HG03108 (cell line): ENCODE measurements at regions not wholly inside any gene's neighbourhood (a gene's known extent, or its start where the extent isn't known, plus 50 kb on each side); places are given as distances from the start of the nearest gene placed in this dataset.

ENCODE experiments used
- ATAC-seq: cut with Tn5 transposase; IDR thresholded peaks from one replicate; pipeline ENCODE4 v1.9.1; 2021; ENCODE audit warnings: moderate library complexity; ENCODE audit not compliant: unreplicated experiment

GRCh38 chr5:89283728-89284493, 400.9 kb upstream of the MEF2C start:
- ATAC-seq = no peak

GRCh38 chr5:89282554-89283510, 399.8 kb upstream of the MEF2C start:
- no peak for ATAC-seq

- no peak for ATAC-seq
These were observed 399.0 kb upstream of the MEF2C start for GRCh38 chr5:89281766-89282553.

- no peak for ATAC-seq
These were observed 398.2 kb upstream of the MEF2C start for GRCh38 chr5:89281211-89281610.

GRCh38 chr5:89280103-89281037, 397.4 kb upstream of the MEF2C start:
- ATAC-seq = no peak

GRCh38 chr5:89279391-89280036, 396.5 kb upstream of the MEF2C start:
- no peak for ATAC-seq

GRCh38 chr5:89277816-89278215, 394.8 kb upstream of the MEF2C start:
- ATAC-seq = no peak

GRCh38 chr5:89276566-89277305, 393.8 kb upstream of the MEF2C start:
- ATAC-seq = no peak

- no peak for ATAC-seq
These were observed 392.3 kb upstream of the MEF2C start for GRCh38 chr5:89275066-89275855.

- no peak for ATAC-seq
These were observed 390.3 kb upstream of the MEF2C start for GRCh38 chr5:89273289-89273688.

- ATAC-seq = no peak
These were observed 387.9 kb upstream of the MEF2C start for GRCh38 chr5:89270901-89271300.

GRCh38 chr5:89269721-89270120, 386.7 kb upstream of the MEF2C start:
- ATAC-seq = no peak

GRCh38 chr5:89268460-89268859, 385.5 kb upstream of the MEF2C start:
- ATAC-seq = no peak

GRCh38 chr5:89267788-89268187, 384.8 kb upstream of the MEF2C start:
- no peak for ATAC-seq

GRCh38 chr5:89265511-89266179, 382.7 kb upstream of the MEF2C start:
- ATAC-seq = no peak

GRCh38 chr5:89263846-89264245, 380.9 kb upstream of the MEF2C start:
- no peak for ATAC-seq

- ATAC-seq = no peak
These were observed 379.0 kb upstream of the MEF2C start for GRCh38 chr5:89262030-89262429.

GRCh38 chr5:89260254-89260653, 377.3 kb upstream of the MEF2C start:
- no peak for ATAC-seq
